IgD-negative memory B cell (primary cell): ENCODE measurements at regions not wholly inside any gene's neighbourhood (a gene's known extent, or its start where the extent isn't known, plus 50 kb on each side); places are given as distances from the start of the nearest gene placed in this dataset.

Experiments
- H3K27ac Mint-ChIP-seq, 3 donors: one replicate each; pipeline ENCODE4 v1.8.0; 2020 to 2022; ENCODE audit warnings: mild to moderate bottlenecking in 3 of 3, mixed read lengths in 3 of 3, moderate library complexity in 1 of 3
- H3K27me3 Mint-ChIP-seq: one replicate; pipeline ENCODE4 v1.8.0; 2021; ENCODE audit warnings: mixed read lengths
- H3K36me3 Mint-ChIP-seq: one replicate; pipeline ENCODE4 v1.8.0; 2020; ENCODE audit warnings: mild to moderate bottlenecking, mixed read lengths
- H3K4me1 Mint-ChIP-seq, 3 donors: one replicate each; pipeline ENCODE4 v1.8.0; 2020 to 2022; ENCODE audit warnings: mixed read lengths in 3 of 3, mild to moderate bottlenecking in 1 of 3
- H3K4me3 Mint-ChIP-seq, 4 donors: one replicate each; pipeline ENCODE4 v1.8.0; 2020 to 2022; ENCODE audit warnings: mild to moderate bottlenecking in 4 of 4, mixed read lengths in 4 of 4, moderate library complexity in 3 of 4
- H3K9me3 Mint-ChIP-seq, 3 donors: one replicate each; pipeline ENCODE4 v1.8.0; 2020 to 2021; ENCODE audit warnings: mixed read lengths in 3 of 3, mild to moderate bottlenecking in 1 of 3

DNA sequence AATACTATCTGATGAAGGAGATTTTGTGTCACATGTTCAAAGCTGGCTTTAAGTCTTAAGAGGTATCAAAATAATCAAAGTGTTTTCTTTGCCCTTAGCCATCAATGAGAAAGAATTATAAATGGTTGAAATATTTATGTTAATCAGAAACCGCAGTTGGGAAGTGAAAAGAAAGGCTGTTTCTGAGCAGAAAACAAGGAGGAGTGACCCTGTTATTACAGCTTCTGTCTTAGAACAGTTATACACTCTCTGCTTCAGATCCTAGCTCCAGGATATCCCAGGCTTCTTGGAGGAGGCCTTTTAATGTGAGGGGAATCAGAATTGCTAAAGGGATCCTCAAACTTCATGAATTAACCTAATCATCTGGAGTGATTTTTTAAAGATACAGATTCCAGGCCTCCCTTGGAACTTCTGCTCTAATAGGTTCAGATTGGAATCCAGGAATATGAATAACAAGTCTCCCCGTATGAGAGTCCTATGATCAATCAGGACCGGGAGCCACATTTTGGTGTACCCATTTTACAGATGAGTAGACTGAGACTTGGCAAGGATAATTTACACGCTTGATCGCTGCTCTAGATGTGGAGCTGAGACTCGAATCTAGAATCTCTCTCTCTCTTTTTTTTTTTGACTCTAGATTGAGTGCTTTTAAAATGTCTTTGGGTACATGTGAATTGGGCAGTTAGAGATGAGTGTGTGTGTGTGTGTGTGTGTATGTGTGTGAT lies 50.8 kb upstream of the JAG1 start:
- H3K27me3 Mint-ChIP-seq: peaks cover 2% of the 10 kb centered on the region
- H3K27ac Mint-ChIP-seq: no peak overlapping the region
- no peaks in the 10 kb centered on the region for H3K4me1 Mint-ChIP-seq
- H3K4me3 Mint-ChIP-seq: no peak overlapping the region
- H3K36me3 Mint-ChIP-seq: no peaks in the 10 kb centered on the region
- peaks cover 3 to 9% (median 3%) of the 10 kb centered on the region in 3 donors for H3K9me3 Mint-ChIP-seq

DNA sequence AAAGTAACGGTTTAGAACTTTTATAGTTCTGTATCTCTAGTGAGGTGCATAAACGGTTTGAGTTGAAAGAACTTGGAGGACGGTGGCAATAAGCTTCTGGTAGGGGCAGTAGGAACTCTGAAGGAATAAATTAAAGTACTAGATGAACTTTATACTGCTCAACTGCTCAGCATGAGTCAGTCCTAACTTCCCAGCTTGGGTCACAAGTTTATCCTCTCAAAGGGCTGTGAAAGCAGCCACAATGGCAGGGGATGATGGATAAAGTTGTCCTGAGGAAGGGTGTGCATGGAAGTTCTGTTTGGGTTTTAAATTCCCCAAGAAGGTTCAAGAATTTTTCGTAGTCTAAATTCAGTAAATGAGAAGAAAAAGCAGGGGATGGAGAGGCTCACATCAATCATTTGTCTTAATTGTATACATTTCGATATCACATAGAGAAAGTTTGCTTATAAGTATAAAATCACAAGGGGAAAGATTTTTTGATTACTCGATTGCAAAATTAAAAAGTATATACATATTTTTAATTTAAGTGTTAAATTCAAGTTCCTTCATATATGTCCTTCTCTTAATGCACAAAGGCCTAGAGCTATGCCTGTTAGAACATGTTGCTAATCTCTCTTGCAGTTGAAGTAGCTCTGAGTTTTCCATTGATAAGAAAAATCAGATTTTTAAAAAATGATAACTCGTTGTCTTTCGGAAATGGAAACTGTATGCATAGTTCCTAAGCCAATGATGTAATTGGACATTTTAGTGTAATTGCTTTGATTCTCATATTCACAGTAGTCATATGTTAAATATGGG lies 55.3 kb upstream of the JAG1 start:
- Mint-ChIP-seq H3K4me3 (no peak overlapping the region), H3K27ac (no peak overlapping the region), H3K36me3 (no peaks in the 10 kb centered on the region), H3K9me3 (peaks cover 3 to 10% (median 7%) of the 10 kb centered on the region in 3 donors), H3K27me3 (peaks cover 2% of the 10 kb centered on the region), H3K4me1 (no peaks in the 10 kb centered on the region)

DNA sequence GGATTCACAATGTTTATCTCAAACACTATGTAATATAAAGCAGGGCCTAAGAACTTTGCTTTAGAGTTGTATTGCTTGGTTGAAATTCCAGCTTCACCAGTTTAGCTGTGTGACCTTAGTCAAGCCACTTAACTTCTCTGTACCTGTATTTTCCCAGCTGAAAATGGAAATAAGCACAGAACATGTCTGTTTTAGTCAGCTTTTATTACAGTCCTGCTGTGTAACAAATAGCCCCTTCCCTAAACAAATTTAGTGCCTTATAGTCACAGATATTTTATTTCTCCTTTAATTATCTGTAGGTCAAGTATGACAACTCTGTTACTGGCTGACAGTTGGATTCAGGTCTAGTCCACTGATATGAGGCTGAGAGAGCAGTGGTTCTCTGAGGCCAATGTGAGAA lies 56.0 kb upstream of the JAG1 start:
- H3K4me3 Mint-ChIP-seq: no peak overlapping the region
- no peaks in the 10 kb centered on the region for H3K4me1 Mint-ChIP-seq
- H3K9me3 Mint-ChIP-seq: peaks cover 3 to 10% (median 7%) of the 10 kb centered on the region in 3 donors
- H3K36me3 Mint-ChIP-seq: no peaks in the 10 kb centered on the region
- H3K27me3 Mint-ChIP-seq: peaks cover 2% of the 10 kb centered on the region
- no peak overlapping the region for H3K27ac Mint-ChIP-seq

DNA sequence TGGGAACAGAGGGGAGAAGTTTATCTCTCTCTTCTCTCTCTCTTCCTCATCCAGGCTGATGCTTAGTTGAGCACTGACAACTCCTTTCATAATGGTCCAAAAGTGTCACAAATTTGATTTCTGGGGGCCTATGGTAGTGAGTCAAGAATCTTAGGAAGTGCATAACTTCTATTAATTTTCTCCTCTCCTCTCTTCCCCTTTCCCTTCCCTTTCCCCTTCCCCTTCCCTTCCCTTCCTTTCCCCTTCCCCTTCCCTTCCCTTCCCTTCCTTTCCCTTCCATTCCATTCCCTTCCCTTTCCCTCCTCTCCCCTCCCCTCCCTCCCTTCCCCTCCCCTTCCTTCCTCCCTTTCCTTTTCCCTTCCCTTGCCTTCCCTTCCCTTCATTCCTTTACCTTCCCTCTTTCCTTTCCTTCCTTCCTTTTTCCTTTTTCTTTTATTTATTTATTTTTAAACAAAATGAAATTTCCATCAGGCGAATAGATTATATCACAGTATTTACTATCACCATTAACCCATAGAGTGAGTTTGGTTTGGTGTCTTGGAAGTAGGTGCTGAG lies 56.9 kb upstream of the JAG1 start:
- Mint-ChIP-seq H3K27ac (no peak overlapping the region), H3K9me3 (peaks cover 3 to 10% (median 7%) of the 10 kb centered on the region in 3 donors), H3K4me3 (no peak overlapping the region), H3K4me1 (no peaks in the 10 kb centered on the region), H3K36me3 (no peaks in the 10 kb centered on the region), H3K27me3 (peaks cover 2% of the 10 kb centered on the region)

DNA sequence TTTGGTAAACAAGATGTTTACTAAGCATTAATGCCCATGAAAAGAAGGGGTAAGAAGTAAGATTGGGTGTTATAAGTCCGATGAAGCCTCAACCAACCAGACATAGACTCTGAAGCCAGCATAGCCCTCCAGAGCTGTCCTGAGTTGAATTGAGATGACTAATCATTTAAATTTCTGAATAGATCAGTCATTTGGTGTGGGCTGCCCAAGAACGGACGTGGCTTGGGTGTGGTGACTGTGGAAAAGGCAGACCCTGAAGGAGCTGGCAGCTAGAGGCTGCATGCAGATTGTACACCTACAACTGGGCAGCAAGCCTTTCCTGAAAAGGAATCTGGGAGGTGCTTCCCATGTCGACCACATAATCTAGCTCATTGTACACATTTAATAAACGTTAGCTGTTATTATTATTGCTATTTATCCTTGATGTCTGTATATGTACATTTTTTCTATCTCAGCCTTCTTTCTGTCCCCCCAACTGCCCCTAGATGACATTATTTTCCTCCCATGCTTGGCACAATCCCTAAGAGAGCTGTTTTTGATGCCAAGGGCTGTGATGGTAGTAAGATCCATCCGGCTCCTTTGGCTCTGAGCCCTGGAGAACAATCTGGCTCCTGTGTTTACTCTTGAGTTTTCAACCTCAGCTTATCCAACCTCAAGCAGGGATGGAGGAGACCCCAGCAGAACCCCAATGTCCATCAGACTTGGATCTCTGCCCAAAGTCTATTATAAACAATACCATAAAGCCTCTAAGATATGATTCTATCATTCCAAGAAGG lies 57.6 kb upstream of the JAG1 start:
- Mint-ChIP-seq H3K4me1 (no peaks in the 10 kb centered on the region), H3K27me3 (no peaks in the 10 kb centered on the region), H3K27ac (peak overlapping the region in 1 of 3 donors; percentile 48)

DNA sequence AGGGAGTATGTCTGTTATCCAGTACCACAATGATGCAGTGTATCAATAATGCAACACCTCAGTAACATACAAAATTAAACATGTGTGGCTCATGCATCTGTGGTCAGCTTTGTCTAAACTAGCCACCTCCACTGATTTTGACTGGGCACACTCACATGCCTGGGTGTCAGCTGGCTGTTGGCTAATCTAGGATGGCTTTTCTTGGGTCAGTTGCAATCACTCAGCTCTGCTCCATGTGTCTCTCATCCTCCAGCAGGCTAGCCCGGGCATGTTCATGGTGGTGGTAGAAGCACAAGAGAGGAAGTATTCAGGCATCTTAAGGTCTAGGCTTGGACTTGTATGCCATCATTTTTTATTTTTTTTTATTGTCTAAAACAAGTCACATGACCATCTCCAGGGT lies 59.3 kb upstream of the JAG1 start:
- no peaks in the 10 kb centered on the region for H3K36me3 Mint-ChIP-seq
- no peaks in the 10 kb centered on the region for H3K4me1 Mint-ChIP-seq
- H3K27me3 Mint-ChIP-seq: no peaks in the 10 kb centered on the region
- H3K27ac Mint-ChIP-seq: no peak overlapping the region
- no peak overlapping the region for H3K4me3 Mint-ChIP-seq
- H3K9me3 Mint-ChIP-seq: peaks cover 0 to 4% (median 4%) of the 10 kb centered on the region in 3 donors

More for the DNA sequence above, 57.6 kb upstream of the JAG1 start:
- peaks cover 3 to 7% (median 7%) of the 10 kb centered on the region in 3 donors for H3K9me3 Mint-ChIP-seq
- no peaks in the 10 kb centered on the region for H3K36me3 Mint-ChIP-seq
- H3K4me3 Mint-ChIP-seq: no peak overlapping the region

DNA sequence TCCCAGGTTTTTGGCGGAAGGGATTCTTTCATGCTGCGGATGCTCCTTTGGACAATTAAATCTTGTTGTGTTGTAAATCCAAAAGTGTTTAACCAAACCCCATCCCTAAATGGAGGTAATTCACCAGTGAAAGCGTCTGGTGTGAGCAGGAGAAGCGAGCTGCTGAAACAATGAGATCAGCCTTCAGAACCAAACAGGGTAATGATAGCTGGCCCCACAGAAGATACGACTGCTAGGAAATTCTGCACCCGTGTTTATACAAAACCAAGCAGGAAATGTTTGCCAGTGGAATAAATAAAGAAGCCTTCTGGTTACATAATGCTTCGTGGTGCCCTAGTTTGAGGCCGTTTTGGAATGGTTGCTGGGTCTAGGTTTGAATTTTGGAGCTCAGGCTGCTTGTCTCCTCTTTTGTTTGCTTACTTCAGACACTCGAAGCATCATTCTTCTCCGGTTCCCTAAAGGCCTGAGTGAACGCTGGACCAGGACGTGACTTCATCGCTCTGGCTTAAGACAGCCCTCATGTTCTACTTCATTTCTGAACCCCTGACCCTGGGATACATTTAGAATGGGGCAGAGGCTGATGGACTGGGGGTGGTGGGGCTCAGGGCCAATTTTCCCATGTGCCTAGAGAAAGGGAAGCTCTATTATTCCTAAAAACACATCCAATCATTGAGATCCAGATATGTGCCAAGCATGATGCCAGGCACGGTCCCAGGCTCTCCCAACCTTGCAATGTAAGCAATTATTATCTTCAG lies 61.6 kb upstream of the JAG1 start:
- Mint-ChIP-seq H3K27me3 (no peaks in the 10 kb centered on the region), H3K9me3 (peaks cover 0 to 4% (median 0%) of the 10 kb centered on the region in 3 donors), H3K4me3 (no peak overlapping the region), H3K4me1 (no peaks in the 10 kb centered on the region), H3K27ac (no peak overlapping the region), H3K36me3 (no peaks in the 10 kb centered on the region)

DNA sequence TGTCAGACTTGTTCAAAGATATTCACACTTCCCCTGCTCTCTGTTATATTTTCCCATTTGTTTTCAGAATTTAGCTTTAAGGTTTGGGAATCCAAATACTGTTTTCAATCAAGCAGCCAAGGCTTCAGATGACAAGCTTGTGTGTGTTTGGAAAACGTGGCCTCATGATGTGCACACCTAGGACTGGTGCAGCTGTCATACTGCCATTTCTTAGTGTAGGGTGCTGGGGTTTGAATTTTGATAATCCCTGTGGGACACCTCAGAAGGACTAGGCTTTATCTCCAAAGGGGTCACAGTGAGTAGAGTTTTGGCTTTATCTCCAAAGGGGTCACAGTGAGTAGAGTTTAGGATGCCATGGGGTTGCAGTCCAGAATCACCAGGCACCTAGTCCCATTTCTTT lies 65.3 kb upstream of the JAG1 start:
- H3K9me3 Mint-ChIP-seq: no peaks in the 10 kb centered on the region
- H3K4me1 Mint-ChIP-seq: no peaks in the 10 kb centered on the region
- no peak overlapping the region for H3K4me3 Mint-ChIP-seq
- no peaks in the 10 kb centered on the region for H3K27me3 Mint-ChIP-seq
- H3K36me3 Mint-ChIP-seq: no peaks in the 10 kb centered on the region
- no peak overlapping the region for H3K27ac Mint-ChIP-seq

DNA sequence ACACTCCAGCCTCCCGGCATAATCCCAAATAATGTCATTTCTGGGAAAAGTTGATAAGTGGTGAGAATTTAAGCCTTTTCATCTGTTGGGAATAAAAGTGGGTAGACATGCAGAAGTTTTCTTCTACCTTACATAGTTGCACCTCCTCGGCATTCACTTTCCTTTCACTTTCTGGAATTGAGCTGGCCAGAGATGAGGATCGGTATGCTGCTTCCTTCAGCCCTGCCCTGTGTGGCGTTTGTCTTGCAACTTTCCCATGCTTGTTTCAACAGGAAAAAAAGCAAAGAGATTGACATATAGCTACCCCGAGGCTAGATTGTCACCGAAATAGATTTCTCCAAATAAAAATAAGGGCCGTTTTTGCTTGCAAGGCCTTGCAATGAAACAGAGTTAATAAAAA lies 65.8 kb upstream of the JAG1 start:
- Mint-ChIP-seq H3K9me3 (no peaks in the 10 kb centered on the region), H3K4me1 (no peaks in the 10 kb centered on the region), H3K27ac (no peak overlapping the region)

DNA sequence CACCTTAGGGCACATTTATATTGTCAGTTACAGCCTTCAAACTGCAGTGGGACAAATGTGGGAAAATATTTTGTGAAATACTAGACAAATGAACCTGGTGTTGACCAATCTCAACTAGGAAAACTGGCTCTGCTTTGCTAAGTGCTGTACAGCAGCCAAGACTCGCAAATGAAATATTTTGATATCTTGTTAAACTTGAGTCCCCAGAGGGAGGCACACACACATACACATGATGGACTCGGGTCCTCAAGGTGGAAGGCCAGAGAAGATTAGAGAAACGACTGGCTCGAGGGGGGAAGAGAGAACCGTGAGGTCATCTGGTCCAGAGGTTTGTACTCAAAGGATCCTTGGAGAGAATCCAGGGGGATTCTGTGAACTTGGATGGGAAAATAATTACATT lies 67.3 kb upstream of the JAG1 start:
- Mint-ChIP-seq H3K36me3 (no peaks in the 10 kb centered on the region), H3K9me3 (peaks cover 0 to 2% (median 0%) of the 10 kb centered on the region in 3 donors), H3K27me3 (no peaks in the 10 kb centered on the region), H3K4me3 (no peak overlapping the region), H3K27ac (no peak overlapping the region), H3K4me1 (no peaks in the 10 kb centered on the region)

More for the DNA sequence above, 65.8 kb upstream of the JAG1 start:
- Mint-ChIP-seq H3K27me3 (no peaks in the 10 kb centered on the region), H3K4me3 (no peak overlapping the region), H3K36me3 (no peaks in the 10 kb centered on the region)

DNA sequence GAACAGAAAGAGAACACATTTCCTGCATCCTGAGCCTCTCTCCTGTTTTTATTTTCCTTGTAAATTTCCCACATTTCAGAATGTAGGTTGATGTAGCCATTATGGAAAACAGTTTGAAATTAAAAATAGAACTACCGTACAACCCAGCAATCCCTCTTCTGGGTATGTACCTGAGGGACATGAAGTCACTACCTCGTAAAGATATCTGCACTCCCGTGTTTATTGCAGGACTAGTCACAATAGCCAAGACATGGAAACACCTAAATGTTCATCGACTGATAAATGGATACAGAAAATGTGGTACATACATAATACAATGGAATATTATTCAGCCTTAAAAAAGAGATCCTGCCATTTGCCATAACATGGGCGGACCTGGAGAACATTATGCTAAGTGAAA lies 72.0 kb upstream of the JAG1 start:
- Mint-ChIP-seq H3K27ac (no peak overlapping the region), H3K4me3 (no peak overlapping the region), H3K36me3 (no peaks in the 10 kb centered on the region), H3K27me3 (no peaks in the 10 kb centered on the region), H3K4me1 (no peaks in the 10 kb centered on the region), H3K9me3 (peaks cover 0 to 2% (median 0%) of the 10 kb centered on the region in 3 donors)

DNA sequence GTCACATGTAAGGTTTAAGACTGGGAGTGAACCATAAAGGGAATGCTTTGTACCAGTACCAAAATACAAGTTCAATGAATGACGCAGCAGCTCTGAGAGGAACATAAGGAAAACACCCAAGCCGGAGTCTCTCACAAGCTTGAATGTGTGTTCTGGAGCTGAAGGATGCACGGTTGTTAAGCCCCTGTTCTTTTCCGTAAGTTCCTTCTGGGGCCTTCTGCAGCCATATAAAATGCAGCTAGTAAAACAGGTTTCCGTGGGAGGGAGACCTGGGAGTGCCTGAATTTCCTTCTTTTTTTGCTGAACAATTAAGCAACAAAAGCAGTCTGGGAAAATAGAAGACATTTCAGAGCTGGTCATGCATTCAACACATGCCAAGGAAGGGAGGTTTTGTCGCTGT lies 73.2 kb upstream of the JAG1 start:
- no peaks in the 10 kb centered on the region for H3K27me3 Mint-ChIP-seq

DNA sequence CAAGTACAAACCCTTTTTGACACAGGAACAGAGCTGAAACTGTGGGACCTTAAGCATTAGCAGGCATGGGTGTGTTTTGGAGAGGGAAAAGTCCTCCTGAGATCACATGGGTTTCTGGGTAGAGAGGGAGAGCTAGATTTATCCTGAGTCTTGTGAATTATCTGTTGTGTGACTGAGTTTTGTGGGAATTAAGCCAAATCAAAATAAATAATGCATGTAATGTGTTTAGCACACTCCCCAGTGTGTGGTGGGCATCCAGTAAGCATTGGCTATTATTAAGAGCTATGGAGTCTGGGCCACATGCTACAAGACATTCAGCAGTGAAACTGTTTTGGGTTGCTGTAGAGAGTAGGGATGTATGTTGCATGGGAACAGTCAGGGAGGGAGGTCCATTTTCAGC lies 75.3 kb upstream of the JAG1 start:
- H3K27ac Mint-ChIP-seq: no peak overlapping the region
- no peak overlapping the region for H3K4me3 Mint-ChIP-seq
- H3K36me3 Mint-ChIP-seq: no peaks in the 10 kb centered on the region

More for the DNA sequence above, 73.2 kb upstream of the JAG1 start:
- H3K4me3 Mint-ChIP-seq: no peak overlapping the region
- peaks cover 0 to 2% (median 0%) of the 10 kb centered on the region in 3 donors for H3K9me3 Mint-ChIP-seq
- H3K36me3 Mint-ChIP-seq: no peaks in the 10 kb centered on the region
- no peak overlapping the region for H3K27ac Mint-ChIP-seq
- no peaks in the 10 kb centered on the region for H3K4me1 Mint-ChIP-seq

DNA sequence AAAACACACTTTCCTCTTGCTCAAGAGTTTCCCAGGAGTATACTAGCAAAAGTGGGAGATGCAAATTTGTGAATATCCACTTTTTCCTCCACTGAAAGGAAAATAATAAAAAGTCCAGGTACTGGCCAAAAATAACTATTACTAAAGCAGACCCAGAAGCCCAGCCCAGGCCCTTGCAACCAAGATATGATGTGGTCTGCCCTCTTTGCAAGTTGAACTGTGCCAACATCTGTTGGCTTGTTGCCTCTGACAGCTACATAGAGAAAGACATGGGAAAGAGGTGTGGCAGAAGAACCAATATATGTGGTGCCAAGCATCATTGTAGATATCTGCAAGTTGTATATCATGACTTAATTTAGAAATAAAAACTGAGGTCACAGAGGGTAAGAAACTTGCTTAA lies 78.4 kb upstream of the JAG1 start:
- no peaks in the 10 kb centered on the region for H3K9me3 Mint-ChIP-seq
- H3K4me1 Mint-ChIP-seq: no peaks in the 10 kb centered on the region
- no peaks in the 10 kb centered on the region for H3K36me3 Mint-ChIP-seq
- H3K27me3 Mint-ChIP-seq: no peaks in the 10 kb centered on the region
- H3K27ac Mint-ChIP-seq: no peak overlapping the region
- no peak overlapping the region for H3K4me3 Mint-ChIP-seq

More for the DNA sequence above, 75.3 kb upstream of the JAG1 start:
- Mint-ChIP-seq H3K4me1 (no peaks in the 10 kb centered on the region), H3K9me3 (peaks cover 0 to 2% (median 0%) of the 10 kb centered on the region in 3 donors), H3K27me3 (no peaks in the 10 kb centered on the region)
